HK-2 (cell line): ENCODE measurements at regions not wholly inside any gene's neighbourhood (a gene's known extent, or its start where the extent isn't known, plus 50 kb on each side); places are given as distances from the start of the nearest gene placed in this dataset.

Source experiments
- DNase-seq: peaks from one replicate; pipeline ENCODE4 v3.0.0-alpha.2; 2018; ENCODE audit not compliant: unreplicated experiment

GRCh38 chr16:86018071-86018470, 119.1 kb downstream of the IRF8 start:
- no peak for DNase-seq

- DNase-seq: no peak
Observed at GRCh38 chr16:86018487-86018886, 119.5 kb downstream of the IRF8 start.

GRCh38 chr16:86018941-86019340, 120.0 kb downstream of the IRF8 start:
- no peak for DNase-seq

- no peak for DNase-seq
Observed at GRCh38 chr16:86019446-86020047, 120.6 kb downstream of the IRF8 start.

- no peak for DNase-seq
Observed at GRCh38 chr16:86020971-86021370, 122.0 kb downstream of the IRF8 start.

- no peak for DNase-seq
Observed at GRCh38 chr16:86022381-86022960, 123.5 kb downstream of the IRF8 start.

- DNase-seq: no peak
Observed at GRCh38 chr16:86024210-86024609, 125.2 kb downstream of the IRF8 start.

GRCh38 chr16:86025706-86026105, 126.7 kb downstream of the IRF8 start:
- no peak for DNase-seq

- DNase-seq: no peak
Observed at GRCh38 chr16:86026171-86026910, 127.4 kb downstream of the IRF8 start.

GRCh38 chr16:86026916-86027315, 128.0 kb downstream of the IRF8 start:
- no peak for DNase-seq

GRCh38 chr16:86027373-86028126, 128.6 kb downstream of the IRF8 start:
- no peak for DNase-seq

- DNase-seq: no peak
Observed at GRCh38 chr16:86029131-86029741, 130.3 kb downstream of the IRF8 start.

- DNase-seq: no peak
Observed at GRCh38 chr16:86030116-86030515, 131.2 kb downstream of the IRF8 start.

GRCh38 chr16:86031141-86031678, 132.2 kb downstream of the IRF8 start:
- DNase-seq: no peak

GRCh38 chr16:86033016-86033474, 134.1 kb downstream of the IRF8 start:
- DNase-seq: no peak

- DNase-seq: no peak
Observed at GRCh38 chr16:86033971-86034370, 135.0 kb downstream of the IRF8 start.

- DNase-seq: no peak
Observed at GRCh38 chr16:86034421-86034919, 135.5 kb downstream of the IRF8 start.

GRCh38 chr16:86035906-86036305, 136.9 kb downstream of the IRF8 start:
- no peak for DNase-seq

- DNase-seq: no peak
Observed at GRCh38 chr16:86037999-86038925, 139.3 kb downstream of the IRF8 start.

- DNase-seq: no peak
Observed at GRCh38 chr16:86038926-86039310, 140.0 kb downstream of the IRF8 start.
